B cell (primary cell): ENCODE measurements at regions not wholly inside any gene's neighbourhood (a gene's known extent, or its start where the extent isn't known, plus 50 kb on each side); places are given as distances from the start of the nearest gene placed in this dataset.

ENCODE experiments used
- ATAC-seq: fragments of 200-7000 bp; cut with Tn5 transposase; one replicate; pipeline ENCODE4 v1.10.0; 2021; ENCODE audit warnings: low read depth, mild to moderate bottlenecking, moderate number of reproducible peaks, moderate library complexity
- CTCF ChIA-PET: fragments of 350-600 bp; sonication (Branson Sonifier 250); formaldehyde crosslinking; loops from one replicate; lab custom pipeline; 2021; ENCODE audit warnings: antibody characterized with exemption, inconsistent platforms; lab: Charles Lee
- POLR2A ChIA-PET: fragments of 350-600 bp; sonication (Branson Sonifier 250); formaldehyde crosslinking; loops from one replicate; lab custom pipeline; 2021; ENCODE audit warnings: antibody characterized with exemption; lab: Charles Lee
- DNase-seq: peaks from one replicate; pipeline ENCODE4 v3.0.0; 2013
- H2AFZ ChIP-seq: 2 replicates; pipeline ENCODE4 v1.6.1; 2012; ENCODE audit warnings: mild to moderate bottlenecking, low read depth, low read length; ENCODE audit not compliant: insufficient read depth, poor library complexity, severe bottlenecking
- H3K27ac ChIP-seq, 2 donors: 1 replicate in 1 of 2; 2 replicates in 1 of 2; pipeline ENCODE4 v1.5.1; 2012 to 2013; ENCODE audit warnings: low read length in 2 of 2, mild to moderate bottlenecking in 2 of 2, moderate library complexity in 1 of 2
- H3K27me3 ChIP-seq, 4 experiments: fragments of 200-600 bp in 1 of 4; sonication (generic) in 1 of 4; replicated peaks in 1 of 4; 1 replicate in 2 of 4; 2 replicates in 2 of 4; pipeline versions ENCODE4 v1.6.1 to v1.7.0; 2013 to 2016; ENCODE audit warnings: low read length in 3 of 4, mild to moderate bottlenecking in 2 of 4, mixed read lengths in 1 of 4, moderate library complexity in 1 of 4; ENCODE audit not compliant: insufficient read depth in 4 of 4, control insufficient read depth in 3 of 4; ENCODE audit errors: control extremely low read depth in 1 of 4
- H3K36me3 ChIP-seq, 2 experiments: replicated peaks in 1 of 2; 1 replicate in 1 of 2; 2 replicates in 1 of 2; pipeline versions ENCODE4 v1.6.1 to v1.7.1; 2013; ENCODE audit warnings: low read length in 1 of 2; ENCODE audit not compliant: insufficient read depth in 2 of 2, control insufficient read depth in 1 of 2; ENCODE audit errors: control extremely low read depth in 1 of 2, extremely low read depth in 1 of 2
- H3K4me1 ChIP-seq, 2 donors: fragments of 200-600 bp in 1 of 2; sonication (generic) in 1 of 2; 1 replicate in 1 of 2; 2 replicates in 1 of 2; pipeline versions ENCODE4 v1.5.1 to v1.6.1; 2013 to 2017; ENCODE audit warnings: low read length in 2 of 2; ENCODE audit not compliant: control insufficient read depth in 2 of 2, insufficient read depth in 2 of 2
- H3K4me2 ChIP-seq: replicated peaks from 2 replicates; pipeline ENCODE3; 2012; ENCODE audit warnings: mild to moderate bottlenecking, low read depth, low read length; ENCODE audit not compliant: poor library complexity, severe bottlenecking
- H3K4me3 ChIP-seq, 5 experiments: fragments of 200-600 bp in 1 of 5; sonication (generic) in 1 of 5; 1 replicate in 3 of 5; 2 replicates in 2 of 5; pipeline versions ENCODE4 v1.5.1 to v1.7.0; 2011 to 2016; ENCODE audit warnings: low read length in 4 of 5, mild to moderate bottlenecking in 4 of 5, low read depth in 2 of 5, control low read depth in 1 of 5, moderate library complexity in 1 of 5; ENCODE audit not compliant: insufficient read depth in 1 of 5; ENCODE audit errors: control extremely low read depth in 1 of 5, extremely low read depth in 1 of 5
- H3K79me2 ChIP-seq: fragments of 200-600 bp; sonication (generic); one replicate; pipeline ENCODE4 v1.6.0; 2016; ENCODE audit warnings: low read length; ENCODE audit not compliant: control insufficient read depth, insufficient read depth
- H3K9ac ChIP-seq: fragments of 200-600 bp; sonication (generic); 2 replicates; pipeline ENCODE4 v1.6.1; 2017; ENCODE audit warnings: mild to moderate bottlenecking, low read length, moderate library complexity
- H3K9me3 ChIP-seq, 3 donors: one replicate each; pipeline versions ENCODE4 v1.6.1 to v1.7.1; 2013; ENCODE audit warnings: low read length in 2 of 3; ENCODE audit not compliant: control insufficient read depth in 2 of 3, insufficient read depth in 1 of 3; ENCODE audit errors: control extremely low read depth in 1 of 3
- H4K20me1 ChIP-seq: 2 replicates; pipeline ENCODE4 v1.6.0; 2012; ENCODE audit warnings: mild to moderate bottlenecking, low read length; ENCODE audit not compliant: insufficient read depth, control insufficient read depth, poor library complexity, severe bottlenecking
- H3K27ac Mint-ChIP-seq: one replicate; pipeline ENCODE4 v1.8.0; 2021; ENCODE audit warnings: mixed read lengths
- H3K27me3 Mint-ChIP-seq: one replicate; pipeline ENCODE4 v1.8.0; 2021; ENCODE audit warnings: mixed read lengths
- H3K4me1 Mint-ChIP-seq: one replicate; pipeline ENCODE4 v1.8.0; 2021; ENCODE audit warnings: mixed read lengths
- H3K4me3 Mint-ChIP-seq: one replicate; pipeline ENCODE4 v1.8.0; 2021; ENCODE audit warnings: mixed read lengths
- H3K9me3 Mint-ChIP-seq: one replicate; pipeline ENCODE4 v1.8.0; 2022; ENCODE audit warnings: mixed read lengths; ENCODE audit not compliant: insufficient read depth
- EZH2 ChIP-seq: IDR thresholded peaks from 2 replicates; pipeline ENCODE4 v1.6.1; 2012; ENCODE audit warnings: borderline replicate concordance, low read depth, mild to moderate bottlenecking, moderate library complexity, low read length; ENCODE audit not compliant: insufficient read depth, poor library complexity, severe bottlenecking
- WGBS: methylation state at CpG from one replicate; pipeline ENCODE4 v1.1.5; 2013; ENCODE audit warnings: missing lambda C conversion rate; ENCODE audit not compliant: insufficient coverage; 5-methylcytosine and 5-hydroxymethylcytosine counted together
- intact Hi-C: fragments of 100-400 bp; cut with micrococcal nuclease; formaldehyde crosslinking; loops from one replicate; pipeline ENCODE4 v1.10.0; 2022
- TF ChIP-seq, protein P1 (sequence below): fragments of 200-600 bp; IDR thresholded peaks from one replicate; pipeline ENCODE4 v1.8.0; 2022; ENCODE audit warnings: antibody characterized with exemption, mild to moderate bottlenecking

DNA sequence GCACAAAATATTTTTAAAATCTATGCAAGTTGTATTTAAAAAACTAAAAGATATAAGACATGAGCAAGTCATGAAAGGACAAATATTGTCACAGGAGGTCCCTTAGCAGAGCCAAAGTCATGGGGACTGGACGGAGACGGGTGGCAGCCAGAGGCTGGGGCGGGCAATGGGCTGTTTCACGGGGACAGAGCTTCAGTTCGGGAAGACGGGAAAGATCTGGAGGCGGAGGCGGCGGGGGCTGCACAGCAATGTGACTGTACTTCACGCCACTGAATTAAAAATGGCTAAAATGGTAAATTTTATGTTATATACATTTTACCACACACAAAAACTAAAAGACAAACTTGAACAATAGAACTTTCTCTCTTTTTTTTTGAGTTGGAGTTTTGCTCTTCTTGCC lies 60.0 kb upstream of the METRNL start:
- no peak overlapping the region for H3K4me3 ChIP-seq
- H3K4me1 ChIP-seq, result no peaks in the 10 kb centered on the region
- Mint-ChIP-seq H3K9me3 (no peaks in the 10 kb centered on the region), H3K4me3 (no peak overlapping the region), H3K4me1 (no peaks in the 10 kb centered on the region), H3K27me3 (no peaks in the 10 kb centered on the region), H3K27ac (no peak overlapping the region)
- WGBS, result 98% methylated on average over 4 of the region's 10 CpGs
- no peak overlapping the region for H3K27ac ChIP-seq
- intact Hi-C loops, result no loop called here
- H2AFZ ChIP-seq, result no peak overlapping the region
- no peaks in the 10 kb centered on the region for H3K27me3 ChIP-seq
- H3K79me2 ChIP-seq, result no peaks in the 10 kb centered on the region
- ChIA-PET POLR2A (no interaction called here), CTCF (no interaction called here)
- H4K20me1 ChIP-seq, result no peaks in the 10 kb centered on the region
- no peak overlapping the region for H3K9ac ChIP-seq
- no peak for TF ChIP-seq EZH2
- TF ChIP-seq, protein P1, sequence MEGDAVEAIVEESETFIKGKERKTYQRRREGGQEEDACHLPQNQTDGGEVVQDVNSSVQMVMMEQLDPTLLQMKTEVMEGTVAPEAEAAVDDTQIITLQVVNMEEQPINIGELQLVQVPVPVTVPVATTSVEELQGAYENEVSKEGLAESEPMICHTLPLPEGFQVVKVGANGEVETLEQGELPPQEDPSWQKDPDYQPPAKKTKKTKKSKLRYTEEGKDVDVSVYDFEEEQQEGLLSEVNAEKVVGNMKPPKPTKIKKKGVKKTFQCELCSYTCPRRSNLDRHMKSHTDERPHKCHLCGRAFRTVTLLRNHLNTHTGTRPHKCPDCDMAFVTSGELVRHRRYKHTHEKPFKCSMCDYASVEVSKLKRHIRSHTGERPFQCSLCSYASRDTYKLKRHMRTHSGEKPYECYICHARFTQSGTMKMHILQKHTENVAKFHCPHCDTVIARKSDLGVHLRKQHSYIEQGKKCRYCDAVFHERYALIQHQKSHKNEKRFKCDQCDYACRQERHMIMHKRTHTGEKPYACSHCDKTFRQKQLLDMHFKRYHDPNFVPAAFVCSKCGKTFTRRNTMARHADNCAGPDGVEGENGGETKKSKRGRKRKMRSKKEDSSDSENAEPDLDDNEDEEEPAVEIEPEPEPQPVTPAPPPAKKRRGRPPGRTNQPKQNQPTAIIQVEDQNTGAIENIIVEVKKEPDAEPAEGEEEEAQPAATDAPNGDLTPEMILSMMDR, result no peak
- DNase-seq (no peak), ATAC-seq (no peak)
- no peak overlapping the region for H3K4me2 ChIP-seq
- no peaks in the 10 kb centered on the region for H3K36me3 ChIP-seq
- peaks cover 0 to 8% (median 1%) of the 10 kb centered on the region in 3 donors for H3K9me3 ChIP-seq

DNA sequence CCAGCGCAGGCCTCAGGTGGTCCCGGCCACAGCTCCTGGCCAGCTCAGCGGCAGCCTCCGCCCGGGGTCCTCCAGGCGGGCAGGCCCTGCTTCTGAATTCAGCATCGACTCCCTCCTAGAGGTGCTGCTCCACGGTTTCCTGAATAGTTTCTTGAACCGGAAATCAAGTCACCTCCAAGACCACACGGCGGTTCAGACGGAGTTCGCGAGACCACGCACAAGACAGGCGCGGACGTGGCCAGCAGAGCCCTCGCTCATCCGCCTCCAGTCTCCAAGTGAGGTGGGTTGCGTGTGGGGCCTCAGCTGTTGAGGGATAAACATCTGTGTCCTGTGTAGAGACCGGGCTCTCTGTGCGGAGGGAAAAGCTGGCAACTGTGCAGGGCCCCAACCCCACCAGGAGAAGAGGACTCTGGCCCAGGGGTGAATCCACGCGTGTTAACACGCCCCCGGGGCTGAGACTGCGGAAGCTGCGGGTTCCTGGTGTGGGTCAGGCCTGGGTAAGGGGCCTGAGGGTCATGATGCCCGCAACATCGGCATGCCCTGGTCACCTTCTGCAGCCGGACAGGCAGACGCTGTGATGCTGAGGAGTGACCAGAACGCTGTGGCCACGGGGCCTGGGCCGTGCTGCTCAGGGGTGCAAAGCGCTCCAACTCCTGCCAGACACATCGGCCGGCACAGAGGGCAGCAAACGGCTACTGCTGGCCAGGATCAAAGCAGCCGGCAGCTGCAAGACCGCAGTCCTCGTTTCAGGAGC lies 55.0 kb upstream of the METRNL start:
- no peak overlapping the region for H3K9ac ChIP-seq
- H3K27me3 ChIP-seq, result no peaks in the 10 kb centered on the region
- no peaks in the 10 kb centered on the region for H3K4me1 Mint-ChIP-seq
- WGBS, result 90% methylated on average over 36 of the region's 43 CpGs
- no peak overlapping the region for H3K27ac Mint-ChIP-seq
- no peak overlapping the region for H3K4me3 ChIP-seq
- peaks cover 0 to 3% of the 10 kb centered on the region in 2 experiments for H3K36me3 ChIP-seq
- H4K20me1 ChIP-seq, result no peaks in the 10 kb centered on the region
- no peak overlapping the region for H2AFZ ChIP-seq
- H3K4me1 ChIP-seq, result no peaks in the 10 kb centered on the region
- H3K27me3 Mint-ChIP-seq, result no peaks in the 10 kb centered on the region
- TF ChIP-seq EZH2, result no peak
- TF ChIP-seq, protein P1, result no peak
- H3K27ac ChIP-seq, result no peak overlapping the region
- no peaks in the 10 kb centered on the region for H3K9me3 ChIP-seq
- POLR2A ChIA-PET, result no interaction called here
- no peaks in the 10 kb centered on the region for H3K79me2 ChIP-seq
- CTCF ChIA-PET, result no interaction called here
- DNase-seq (no peak), ATAC-seq (no peak)
- no peak overlapping the region for H3K4me3 Mint-ChIP-seq
- H3K4me2 ChIP-seq, result no peak overlapping the region
- no peaks in the 10 kb centered on the region for H3K9me3 Mint-ChIP-seq
- intact Hi-C loops, result no loop called here
